Testis (tissue), 2 donors: ENCODE measurements at regions not wholly inside any gene's neighbourhood (a gene's known extent, or its start where the extent isn't known, plus 50 kb on each side); places are given as distances from the start of the nearest gene placed in this dataset.

Experiments used
- POLR2A ChIP-seq: fragments of 450-650 bp; IDR thresholded peaks from one replicate; pipeline ENCODE4 v1.6.1; 2017; ENCODE audit warnings: antibody characterized with exemption, mild to moderate bottlenecking, moderate library complexity
- TF ChIP-seq, protein P1 (sequence below), 3 experiments: fragments of 450-650 bp in 2 of 3; fragments of 200-600 bp in 1 of 3; sonication (generic) in 1 of 3; IDR thresholded peaks; one replicate each; pipeline ENCODE4 v1.5.1; 2016 to 2019; ENCODE audit warnings: antibody characterized with exemption in 3 of 3, mild to moderate bottlenecking in 2 of 3, moderate library complexity in 1 of 3

DNA sequence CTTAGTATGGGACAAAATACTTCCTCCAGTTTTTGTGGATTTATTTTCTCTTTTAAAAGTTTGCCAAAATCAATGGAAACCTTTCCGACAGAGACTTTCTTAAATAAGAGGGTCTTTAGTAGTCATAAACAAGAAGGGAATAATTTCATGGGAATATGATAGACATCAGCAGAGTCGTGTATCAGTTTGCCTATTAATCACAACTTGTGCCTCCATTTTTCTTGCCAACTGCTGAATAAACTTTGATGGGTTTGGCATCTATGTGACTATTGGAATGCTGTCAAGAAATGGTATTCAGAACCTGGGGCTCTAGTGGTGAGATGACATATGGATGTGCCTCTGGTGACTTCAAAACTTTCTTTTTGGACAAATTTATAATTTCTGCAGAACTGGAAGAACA, 1668.2 kb downstream of the MAT2B start:
- TF ChIP-seq POLR2A, result no peak
- TF ChIP-seq, protein P1, sequence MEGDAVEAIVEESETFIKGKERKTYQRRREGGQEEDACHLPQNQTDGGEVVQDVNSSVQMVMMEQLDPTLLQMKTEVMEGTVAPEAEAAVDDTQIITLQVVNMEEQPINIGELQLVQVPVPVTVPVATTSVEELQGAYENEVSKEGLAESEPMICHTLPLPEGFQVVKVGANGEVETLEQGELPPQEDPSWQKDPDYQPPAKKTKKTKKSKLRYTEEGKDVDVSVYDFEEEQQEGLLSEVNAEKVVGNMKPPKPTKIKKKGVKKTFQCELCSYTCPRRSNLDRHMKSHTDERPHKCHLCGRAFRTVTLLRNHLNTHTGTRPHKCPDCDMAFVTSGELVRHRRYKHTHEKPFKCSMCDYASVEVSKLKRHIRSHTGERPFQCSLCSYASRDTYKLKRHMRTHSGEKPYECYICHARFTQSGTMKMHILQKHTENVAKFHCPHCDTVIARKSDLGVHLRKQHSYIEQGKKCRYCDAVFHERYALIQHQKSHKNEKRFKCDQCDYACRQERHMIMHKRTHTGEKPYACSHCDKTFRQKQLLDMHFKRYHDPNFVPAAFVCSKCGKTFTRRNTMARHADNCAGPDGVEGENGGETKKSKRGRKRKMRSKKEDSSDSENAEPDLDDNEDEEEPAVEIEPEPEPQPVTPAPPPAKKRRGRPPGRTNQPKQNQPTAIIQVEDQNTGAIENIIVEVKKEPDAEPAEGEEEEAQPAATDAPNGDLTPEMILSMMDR (IDR thresholded peaks at IDR 0.05), result no peak
